ENCODE measurements at regions not wholly inside any gene's neighbourhood (a gene's known extent, or its start where the extent isn't known, plus 50 kb on each side); places are given as distances from the start of the nearest gene placed in this dataset.

DNA sequence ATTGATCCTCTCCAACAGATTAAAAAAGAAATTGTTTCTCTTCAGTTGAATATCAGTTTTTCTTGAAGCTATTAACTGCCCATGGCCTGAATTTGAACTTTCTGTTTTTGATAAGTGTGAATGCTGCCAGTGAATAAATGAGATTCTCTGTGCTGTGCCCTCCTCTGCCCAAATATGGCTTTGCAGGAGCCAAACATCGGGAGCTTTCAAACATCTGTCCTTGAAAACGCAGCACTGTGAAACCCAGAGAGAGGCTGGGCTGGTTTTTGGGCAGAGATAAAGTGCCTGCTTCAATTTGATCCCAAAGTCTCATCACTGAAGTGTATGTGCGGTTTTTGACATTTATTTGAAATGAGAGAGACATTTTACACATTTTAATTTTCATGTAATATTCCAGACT is 268.3 kb upstream of the SHH start:
- Histone ChIP-seq H4K20me1 (ENCODE audit: insufficient read depth, low read length) (no peaks in the 10 kb centered on the region), H3K4me1 (ENCODE audit: insufficient read depth, low read length) (no peaks in the 10 kb centered on the region), H3K27ac (ENCODE audit: low read depth, low read length) (no peak overlapping the region), H3K4me2 (ENCODE audit: low read length) (no peak overlapping the region), H2AFZ (ENCODE audit: low read depth, low read length) (no peak overlapping the region), H3K36me3 (ENCODE audit: insufficient read depth, low read length) (no peaks in the 10 kb centered on the region), H3K27me3 (ENCODE audit: insufficient read depth, low read length) (no peaks in the 10 kb centered on the region), H3K9me3 (ENCODE audit: insufficient read depth, low read depth, low read length) (no peaks in the 10 kb centered on the region), H3K4me3 (ENCODE audit: insufficient read depth, low read depth, low read length) (no peak overlapping the region), H3K9ac (ENCODE audit: low read length) (no peak overlapping the region), H3K79me2 (ENCODE audit: insufficient read depth, low read length) (no peaks in the 10 kb centered on the region)
- Mint-ChIP-seq H3K27me3 (ENCODE audit: low read depth, unreplicated experiment) (peaks cover 21% of the 10 kb centered on the region), H3K9me3 (ENCODE audit: unreplicated experiment) (no peaks in the 10 kb centered on the region), H3K4me1 (ENCODE audit: low read depth, unreplicated experiment) (no peaks in the 10 kb centered on the region), H3K36me3 (ENCODE audit: low read depth, unreplicated experiment) (no peaks in the 10 kb centered on the region), H3K27ac (ENCODE audit: unreplicated experiment) (no peak overlapping the region), H3K4me3 (ENCODE audit: unreplicated experiment) (no peak overlapping the region)
- TF ChIP-seq, protein P1, sequence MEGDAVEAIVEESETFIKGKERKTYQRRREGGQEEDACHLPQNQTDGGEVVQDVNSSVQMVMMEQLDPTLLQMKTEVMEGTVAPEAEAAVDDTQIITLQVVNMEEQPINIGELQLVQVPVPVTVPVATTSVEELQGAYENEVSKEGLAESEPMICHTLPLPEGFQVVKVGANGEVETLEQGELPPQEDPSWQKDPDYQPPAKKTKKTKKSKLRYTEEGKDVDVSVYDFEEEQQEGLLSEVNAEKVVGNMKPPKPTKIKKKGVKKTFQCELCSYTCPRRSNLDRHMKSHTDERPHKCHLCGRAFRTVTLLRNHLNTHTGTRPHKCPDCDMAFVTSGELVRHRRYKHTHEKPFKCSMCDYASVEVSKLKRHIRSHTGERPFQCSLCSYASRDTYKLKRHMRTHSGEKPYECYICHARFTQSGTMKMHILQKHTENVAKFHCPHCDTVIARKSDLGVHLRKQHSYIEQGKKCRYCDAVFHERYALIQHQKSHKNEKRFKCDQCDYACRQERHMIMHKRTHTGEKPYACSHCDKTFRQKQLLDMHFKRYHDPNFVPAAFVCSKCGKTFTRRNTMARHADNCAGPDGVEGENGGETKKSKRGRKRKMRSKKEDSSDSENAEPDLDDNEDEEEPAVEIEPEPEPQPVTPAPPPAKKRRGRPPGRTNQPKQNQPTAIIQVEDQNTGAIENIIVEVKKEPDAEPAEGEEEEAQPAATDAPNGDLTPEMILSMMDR (IDR thresholded peaks at IDR 0.05; ENCODE audit: insufficient read depth, low read depth, low read length) = no peak
- no peak for TF ChIP-seq EZH2 (IDR thresholded peaks at IDR 0.05; ENCODE audit: insufficient read depth, low read length)
- DNase-seq (ENCODE audit: low read depth) (no peak), FAIRE-seq (no peak)

DNA sequence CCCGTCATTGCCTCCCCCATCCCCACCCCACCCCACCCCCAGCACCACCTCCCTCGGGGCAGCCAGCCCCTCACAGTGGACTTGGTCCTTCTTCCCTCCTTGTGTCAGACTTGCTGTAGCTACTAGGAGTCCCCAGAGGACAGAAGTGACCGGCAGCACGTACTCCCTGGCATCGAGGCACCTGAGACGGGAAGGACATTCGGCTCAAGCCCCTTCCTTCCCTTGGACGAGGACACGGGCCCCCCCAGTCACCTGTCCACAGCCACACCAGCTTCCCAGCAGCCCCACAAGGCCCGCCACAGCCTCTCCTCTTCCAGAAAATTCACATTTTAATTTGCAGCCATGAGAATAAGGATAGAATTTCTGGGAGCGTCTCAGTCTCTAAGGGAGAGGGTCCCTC is 267.8 kb upstream of the SHH start:
- Mint-ChIP-seq H3K4me1 (ENCODE audit: low read depth, unreplicated experiment) (no peaks in the 10 kb centered on the region), H3K4me3 (ENCODE audit: unreplicated experiment) (no peak overlapping the region), H3K9me3 (ENCODE audit: unreplicated experiment) (no peaks in the 10 kb centered on the region), H3K36me3 (ENCODE audit: low read depth, unreplicated experiment) (peaks cover 2% of the 10 kb centered on the region), H3K27ac (ENCODE audit: unreplicated experiment) (no peak overlapping the region), H3K27me3 (ENCODE audit: low read depth, unreplicated experiment) (peaks cover 21% of the 10 kb centered on the region)
- Histone ChIP-seq H3K4me2 (ENCODE audit: low read length) (no peak overlapping the region), H3K4me3 (ENCODE audit: insufficient read depth, low read depth, low read length) (no peak overlapping the region), H3K79me2 (ENCODE audit: insufficient read depth, low read length) (no peaks in the 10 kb centered on the region), H3K9ac (ENCODE audit: low read length) (no peak overlapping the region), H3K27ac (ENCODE audit: low read depth, low read length) (no peak overlapping the region), H3K9me3 (ENCODE audit: insufficient read depth, low read depth, low read length) (no peaks in the 10 kb centered on the region), H3K27me3 (ENCODE audit: insufficient read depth, low read length) (no peaks in the 10 kb centered on the region), H2AFZ (ENCODE audit: low read depth, low read length) (no peak overlapping the region), H3K36me3 (ENCODE audit: insufficient read depth, low read length) (no peaks in the 10 kb centered on the region), H4K20me1 (ENCODE audit: insufficient read depth, low read length) (no peaks in the 10 kb centered on the region), H3K4me1 (ENCODE audit: insufficient read depth, low read length) (no peaks in the 10 kb centered on the region)
- TF ChIP-seq, protein P1 (IDR thresholded peaks at IDR 0.05; ENCODE audit: insufficient read depth, low read depth, low read length) = no peak
- TF ChIP-seq EZH2 (IDR thresholded peaks at IDR 0.05; ENCODE audit: insufficient read depth, low read length) = no peak
- FAIRE-seq = no peak
- no peak for DNase-seq (ENCODE audit: low read depth)

DNA sequence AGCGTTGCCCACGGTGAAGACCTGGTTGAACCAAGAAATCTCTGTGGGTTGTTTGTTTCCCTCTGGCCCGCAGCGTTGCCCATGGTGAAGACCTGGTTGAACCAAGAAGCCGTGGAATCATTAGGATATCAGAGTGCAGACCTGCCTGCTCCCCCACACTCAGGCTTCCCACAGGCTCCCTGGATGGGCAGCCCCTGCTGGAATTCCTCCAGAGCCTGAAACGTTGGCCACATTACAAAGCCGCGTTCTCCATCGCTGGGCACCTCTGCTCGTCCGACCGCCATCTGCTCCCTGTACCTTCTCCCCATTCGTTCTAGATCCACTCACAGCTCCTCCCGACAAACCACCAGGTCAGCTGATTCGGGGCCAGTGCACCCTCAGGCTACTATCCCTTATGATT is 266.9 kb upstream of the SHH start:
- DNase-seq (ENCODE audit: low read depth) (no peak), FAIRE-seq (no peak)
- Mint-ChIP-seq H3K4me3 (ENCODE audit: unreplicated experiment) (no peak overlapping the region), H3K27me3 (ENCODE audit: low read depth, unreplicated experiment) (peaks cover 24% of the 10 kb centered on the region), H3K36me3 (ENCODE audit: low read depth, unreplicated experiment) (peaks cover 2% of the 10 kb centered on the region), H3K27ac (ENCODE audit: unreplicated experiment) (no peak overlapping the region), H3K9me3 (ENCODE audit: unreplicated experiment) (no peaks in the 10 kb centered on the region), H3K4me1 (ENCODE audit: low read depth, unreplicated experiment) (no peaks in the 10 kb centered on the region)
- H4K20me1 ChIP-seq (ENCODE audit: insufficient read depth, low read length) = no peaks in the 10 kb centered on the region
- no peak overlapping the region for H3K27ac ChIP-seq (ENCODE audit: low read depth, low read length)
- TF ChIP-seq, protein P1 (IDR thresholded peaks at IDR 0.05; ENCODE audit: insufficient read depth, low read depth, low read length) = no peak
- TF ChIP-seq EZH2 (IDR thresholded peaks at IDR 0.05; ENCODE audit: insufficient read depth, low read length) = no peak
- H3K79me2 ChIP-seq (ENCODE audit: insufficient read depth, low read length) = no peaks in the 10 kb centered on the region
- H3K27me3 ChIP-seq (ENCODE audit: insufficient read depth, low read length) = no peaks in the 10 kb centered on the region
- no peaks in the 10 kb centered on the region for H3K9me3 ChIP-seq (ENCODE audit: insufficient read depth, low read depth, low read length)
- no peak overlapping the region for H3K9ac ChIP-seq (ENCODE audit: low read length)
- H2AFZ ChIP-seq (ENCODE audit: low read depth, low read length) = no peak overlapping the region
- H3K4me3 ChIP-seq (ENCODE audit: insufficient read depth, low read depth, low read length) = no peak overlapping the region
- H3K4me1 ChIP-seq (ENCODE audit: insufficient read depth, low read length) = no peaks in the 10 kb centered on the region
- no peak overlapping the region for H3K4me2 ChIP-seq (ENCODE audit: low read length)
- H3K36me3 ChIP-seq (ENCODE audit: insufficient read depth, low read length) = no peaks in the 10 kb centered on the region
